ENCODE measurements at regions not wholly inside any gene's neighbourhood (a gene's known extent, or its start where the extent isn't known, plus 50 kb on each side); places are given as distances from the start of the nearest gene placed in this dataset.

- TF ChIP-seq CTCF (IDR thresholded peaks at IDR 0.05), result no peak
- no peak for TF ChIP-seq POLR2A (IDR thresholded peaks at IDR 0.05)
Measured at GRCh38 chr4:176920694-176921093, 128.0 kb upstream of the VEGFC start.

Data from heart left ventricle (tissue), 13 donors.